GM18867 (cell line): ENCODE measurements at regions not wholly inside any gene's neighbourhood (a gene's known extent, or its start where the extent isn't known, plus 50 kb on each side); places are given as distances from the start of the nearest gene placed in this dataset.
A peak's percentile ranks its signal among the peaks of the same experiment; 100 is the strongest.
"Not testable (repeated sequence)": the region's sequence is repeated elsewhere in the genome, so short reads cannot be mapped to it uniquely, and the experiment has no call there.

Source experiments
- ATAC-seq: cut with Tn5 transposase; IDR thresholded peaks from one replicate; pipeline ENCODE4 v1.9.1; 2021; ENCODE audit warnings: mild to moderate bottlenecking, moderate library complexity; ENCODE audit not compliant: unreplicated experiment

DNA sequence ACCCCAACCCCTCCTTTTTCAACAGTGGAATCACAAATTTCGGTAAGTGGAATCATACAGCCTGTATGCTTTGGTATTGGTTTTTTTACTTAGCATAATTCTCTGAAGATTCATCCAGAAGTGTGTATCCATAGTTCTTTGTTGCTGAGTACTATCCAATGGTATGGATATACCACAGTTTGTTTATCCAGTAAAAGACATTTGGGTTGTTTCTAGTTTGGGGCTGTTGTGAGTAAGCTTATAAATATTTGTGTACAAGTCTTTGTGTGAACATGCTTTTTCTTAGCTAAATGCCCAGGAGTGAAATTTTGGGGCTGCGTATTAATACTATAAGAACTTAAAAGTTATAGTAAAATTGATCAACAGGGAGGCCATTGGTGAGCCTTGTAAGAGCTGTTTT, 57.5 kb upstream of the GC start:
- ATAC-seq: no peak

DNA sequence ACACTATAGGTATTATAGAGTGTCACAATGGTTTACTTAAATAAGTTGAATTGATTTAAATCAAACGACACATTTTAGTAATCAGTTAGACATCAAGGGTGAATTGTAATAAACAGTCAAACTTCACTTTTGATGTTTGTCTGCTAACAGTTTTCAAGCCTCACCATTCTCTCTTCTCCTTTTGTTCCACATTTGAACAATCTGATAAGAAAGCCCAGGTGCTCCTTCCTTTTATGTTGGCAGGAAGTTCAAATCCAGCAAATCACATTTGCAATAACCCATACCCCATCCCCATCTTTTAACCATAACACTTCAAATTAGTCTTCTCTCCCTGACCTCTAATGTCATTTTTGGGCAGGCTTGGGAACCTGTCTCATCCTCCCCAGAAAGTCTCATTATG, 63.4 kb upstream of the GC start:
- ATAC-seq: no peak

DNA sequence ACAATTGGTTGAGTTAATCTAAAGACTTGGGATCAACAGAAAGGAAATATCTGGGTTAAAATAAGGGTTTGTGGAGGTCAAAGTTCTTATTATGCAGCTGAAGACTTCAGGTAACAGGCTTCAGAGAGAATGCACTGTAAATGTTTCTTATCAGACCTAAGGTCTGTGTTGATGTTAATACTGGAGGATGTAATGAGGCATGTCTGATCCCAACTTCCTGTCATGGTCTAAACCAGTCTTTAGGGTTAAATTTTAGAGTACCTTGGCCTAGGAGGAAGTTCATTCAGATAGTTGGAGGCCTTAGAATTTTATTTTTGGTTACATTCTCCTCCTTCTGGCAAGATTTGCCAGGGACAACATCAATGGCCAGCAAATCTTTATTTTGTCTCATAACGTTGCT, 72.1 kb upstream of the GC start:
- no peak for ATAC-seq

DNA sequence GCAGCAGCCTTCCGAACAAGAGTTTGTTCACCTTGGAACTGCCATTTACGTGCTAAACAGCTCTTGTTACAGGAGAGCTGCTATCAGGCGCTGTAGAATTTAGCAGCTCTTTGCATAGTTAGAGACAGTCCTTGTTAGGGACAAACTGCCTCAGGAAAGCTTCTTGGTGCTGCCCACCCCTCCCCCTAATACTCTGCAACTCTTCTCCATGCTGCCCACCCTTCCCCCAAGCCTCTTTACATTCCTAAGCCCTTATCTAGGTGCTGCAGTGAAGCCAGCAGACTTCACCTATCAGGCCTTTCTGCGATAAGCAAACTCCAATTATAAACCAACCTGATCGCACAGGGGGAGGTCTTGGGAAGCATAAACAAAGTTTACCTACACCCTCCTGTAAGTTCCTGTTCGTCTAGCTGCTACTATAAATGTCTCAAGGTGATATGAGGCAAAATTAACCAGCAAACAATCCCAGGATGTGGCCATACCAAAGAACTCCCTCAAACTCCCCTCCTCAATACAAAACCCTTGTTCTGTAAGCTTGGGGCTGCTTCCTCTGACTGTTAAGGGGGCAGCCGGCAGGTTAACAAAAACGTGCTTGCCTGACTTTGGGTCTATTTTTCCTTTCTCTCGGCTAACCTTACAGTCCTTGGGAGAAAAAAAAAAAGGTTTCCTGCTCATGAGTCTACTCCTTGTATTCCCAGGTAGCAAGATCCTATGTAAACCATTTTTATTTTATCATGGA, 74.0 kb upstream of the GC start:
- no peak for ATAC-seq

DNA sequence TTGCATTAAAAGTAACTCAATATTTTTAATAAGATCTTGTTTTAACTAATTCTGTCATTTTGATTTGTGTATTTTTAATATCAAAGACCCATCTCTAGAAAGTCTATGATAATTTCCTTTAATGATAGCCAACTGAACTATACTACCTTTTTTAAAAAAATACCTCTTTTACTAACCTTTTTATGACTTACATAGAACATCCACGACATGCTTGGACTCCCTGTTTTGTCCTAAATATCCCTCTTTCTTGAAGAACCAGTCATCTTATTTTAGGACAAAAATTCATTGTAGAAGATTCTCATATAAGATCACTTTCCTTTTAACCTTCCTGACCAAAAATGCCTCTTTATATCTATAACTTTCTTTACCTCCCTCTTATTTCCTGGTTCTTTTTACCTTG, 76.8 kb upstream of the GC start:
- no peak for ATAC-seq

DNA sequence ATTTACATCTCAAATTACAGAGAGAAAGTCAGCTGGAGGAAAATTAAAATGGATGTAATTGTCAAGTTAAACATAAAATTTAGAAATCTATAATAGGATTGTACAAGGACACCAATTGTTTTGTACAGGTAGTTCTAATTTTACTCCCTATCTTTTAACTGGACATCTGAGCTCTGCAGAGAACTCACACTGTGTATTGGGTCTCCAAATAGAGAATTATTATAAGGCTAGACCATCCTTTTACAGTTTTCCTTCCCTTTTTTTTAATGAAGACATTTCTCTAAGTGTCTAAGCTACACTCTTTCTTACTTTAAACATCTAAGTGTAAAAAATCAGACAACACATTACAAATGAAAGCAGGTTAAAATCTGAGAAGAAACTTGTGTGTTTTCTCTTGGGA, 78.4 kb upstream of the GC start:
- ATAC-seq: no peak

DNA sequence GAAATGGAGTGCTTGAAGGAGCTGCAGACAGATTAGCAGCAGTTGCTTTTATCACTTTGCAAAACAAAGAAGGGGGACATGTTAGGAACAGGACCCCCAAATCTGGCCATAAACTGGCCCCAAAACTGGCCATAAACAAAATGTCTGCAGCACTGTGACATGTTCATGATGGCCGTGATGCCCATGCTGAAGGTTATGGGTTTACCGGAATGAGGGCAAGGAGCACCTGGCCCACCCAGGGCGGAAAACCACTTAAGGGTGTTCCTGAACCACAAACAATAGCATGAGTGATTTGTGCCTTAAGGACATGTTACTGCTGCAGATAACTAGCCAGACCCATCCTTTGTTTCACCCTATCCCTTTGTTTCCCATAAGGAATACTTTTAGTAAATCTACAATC, 79.6 kb upstream of the GC start:
- ATAC-seq: no peak

DNA sequence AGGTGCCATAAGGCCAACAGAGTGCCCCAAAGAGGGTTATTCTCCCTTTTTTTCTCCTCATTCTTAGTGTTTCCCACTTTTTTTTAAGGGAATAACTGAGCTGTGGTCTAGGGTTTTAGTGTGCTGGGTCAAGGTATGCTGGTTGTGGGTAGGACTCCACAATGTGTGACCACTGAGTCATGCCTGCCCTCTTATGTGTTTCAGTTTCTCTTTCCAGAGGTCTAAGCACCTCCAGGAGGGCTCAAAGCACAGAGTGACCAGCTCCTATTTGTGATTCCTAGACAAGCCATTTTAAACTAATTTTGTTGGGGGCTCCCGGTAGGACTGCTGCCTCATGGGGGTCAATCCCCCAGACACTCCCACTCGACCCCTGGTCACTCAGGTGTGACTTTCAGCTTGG, 80.5 kb upstream of the GC start:
- ATAC-seq: no peak

DNA sequence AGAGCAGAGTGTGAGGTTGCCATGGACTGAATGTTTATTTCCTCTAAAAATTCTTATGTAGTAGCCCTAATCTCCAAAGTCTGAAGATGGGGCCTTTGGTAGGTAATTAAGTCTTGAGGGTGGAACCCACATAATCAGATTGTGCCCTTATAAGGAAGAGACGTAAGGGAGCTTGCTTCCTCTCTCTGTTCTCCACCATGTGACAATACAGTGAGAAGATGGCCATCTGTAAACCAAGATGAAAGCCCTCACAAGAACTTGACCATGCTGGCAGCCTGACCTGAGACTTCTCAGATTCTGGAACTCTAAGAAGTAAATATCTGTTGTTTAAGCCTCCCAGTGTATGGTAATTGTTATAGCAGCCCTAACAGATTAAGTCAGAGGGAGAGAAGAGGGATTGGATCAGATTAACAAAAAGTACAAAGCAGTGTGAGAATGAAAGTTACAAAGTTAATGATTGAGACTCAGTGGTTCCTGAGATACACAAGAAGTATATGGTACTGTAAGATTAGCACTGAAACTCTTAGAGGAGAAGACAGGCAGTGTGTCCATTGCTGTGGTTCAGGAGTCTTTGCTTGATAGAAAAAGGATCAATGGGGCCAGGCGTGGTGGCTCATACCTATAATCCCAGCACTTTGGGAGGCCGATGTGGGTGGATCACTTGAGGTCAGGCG, 82.5 kb upstream of the GC start:
- no peak for ATAC-seq

DNA sequence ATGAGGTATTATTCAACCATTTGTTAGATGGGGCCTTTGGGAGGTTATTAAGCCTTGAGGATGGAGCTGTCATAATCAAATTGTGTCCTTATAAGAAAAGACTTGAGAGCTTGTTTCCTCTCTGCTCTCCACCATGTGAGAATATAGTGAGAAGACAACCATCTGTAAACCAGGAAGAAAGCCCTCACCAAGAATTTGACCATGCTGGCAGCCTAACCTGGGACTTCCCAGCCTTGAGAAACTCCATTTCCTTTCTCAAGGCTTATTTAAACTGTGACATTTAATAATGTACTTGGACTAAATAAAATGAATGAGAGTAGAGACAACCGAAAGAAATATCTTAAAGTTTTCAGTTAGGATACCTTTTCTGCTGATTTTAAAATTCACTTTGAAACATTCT, 83.7 kb upstream of the GC start:
- ATAC-seq: no peak

DNA sequence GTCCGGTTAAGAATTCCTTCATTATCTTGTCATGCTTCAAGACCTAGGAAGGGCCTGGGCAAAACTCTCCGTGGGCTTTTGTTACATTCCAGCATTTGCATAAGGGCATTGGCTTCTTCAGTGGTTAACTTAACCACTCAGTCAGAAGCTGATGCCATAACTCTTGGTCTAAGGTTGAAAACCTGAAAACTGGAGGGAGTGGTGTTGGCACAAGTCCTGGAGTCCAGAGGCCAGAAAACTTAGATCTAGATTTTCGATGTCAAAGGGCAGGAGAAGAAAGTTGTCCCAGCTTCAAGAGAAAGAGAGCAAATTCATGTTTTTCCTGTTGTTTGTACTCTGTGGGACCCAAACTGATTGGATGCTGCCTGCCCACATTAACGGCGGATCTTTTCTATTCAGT, 86.6 kb upstream of the GC start:
- no peak for ATAC-seq

DNA sequence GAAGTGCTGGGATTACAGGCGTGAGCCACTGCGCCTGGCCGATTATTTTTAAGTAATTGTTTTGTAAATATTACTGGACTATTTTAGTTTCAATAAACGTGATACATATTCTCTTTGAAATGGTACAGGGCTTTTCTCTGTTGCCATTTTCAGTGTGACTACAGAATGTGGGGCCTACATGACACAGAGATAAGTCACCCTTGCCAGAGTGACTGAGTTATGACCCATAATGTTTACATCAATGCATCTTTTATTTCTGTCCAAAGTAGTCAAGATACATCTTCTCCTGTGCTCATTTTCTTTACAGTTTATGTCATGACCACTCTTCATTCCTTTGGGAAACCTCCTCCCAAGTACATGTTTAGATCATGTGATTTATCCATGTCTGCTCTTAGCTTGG, 88.3 kb upstream of the GC start:
- no peak for ATAC-seq

DNA sequence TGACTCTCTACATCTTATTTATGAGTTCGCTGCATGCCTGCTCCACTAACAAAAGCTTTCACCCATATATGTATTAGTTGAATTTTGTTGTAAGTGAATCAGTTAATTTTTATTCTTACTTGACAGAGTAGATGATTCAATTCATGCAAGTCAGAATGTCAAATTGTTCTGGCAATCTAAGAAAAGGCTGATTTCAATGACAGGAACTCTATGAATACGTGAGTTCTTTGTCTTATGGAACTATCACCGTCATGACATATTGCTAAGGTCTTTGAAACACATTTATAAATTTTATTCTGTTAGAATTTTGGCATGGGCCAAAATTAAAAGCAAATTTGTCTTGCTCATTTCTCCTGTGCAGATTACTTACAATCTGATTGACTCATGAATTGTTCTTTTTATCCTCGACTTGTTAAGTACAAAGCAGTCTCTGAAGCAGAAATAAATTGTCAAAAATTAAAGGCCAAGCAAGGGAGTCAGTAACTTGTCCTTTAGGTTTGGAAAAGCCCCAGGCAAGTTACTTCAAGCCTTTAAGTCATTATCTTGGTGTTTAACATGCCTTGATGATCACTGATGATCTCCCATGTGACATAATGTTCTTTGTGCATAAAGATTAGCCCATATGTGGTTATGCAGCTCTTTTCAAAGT, 89.0 kb upstream of the GC start:
- no peak for ATAC-seq

DNA sequence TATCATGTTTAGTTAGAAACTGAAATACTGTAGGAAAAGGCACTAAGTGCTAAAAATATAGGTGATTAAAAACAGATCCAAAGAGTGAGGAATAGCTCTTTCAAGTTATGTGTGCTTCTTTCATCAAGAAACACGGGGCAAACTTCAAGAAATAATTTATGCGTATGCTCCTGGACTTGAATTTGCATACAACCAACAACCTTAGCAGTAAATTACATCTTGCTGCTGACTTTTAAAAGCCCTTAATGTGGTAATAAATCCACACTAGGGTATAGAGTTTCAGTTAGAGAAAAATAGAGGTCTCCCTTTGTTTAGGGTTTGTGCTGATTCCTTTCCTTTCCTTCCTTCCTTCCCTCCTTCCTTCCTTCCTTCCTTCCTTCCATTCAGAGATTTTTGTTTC, 94.5 kb upstream of the GC start:
- ATAC-seq: no peak

DNA sequence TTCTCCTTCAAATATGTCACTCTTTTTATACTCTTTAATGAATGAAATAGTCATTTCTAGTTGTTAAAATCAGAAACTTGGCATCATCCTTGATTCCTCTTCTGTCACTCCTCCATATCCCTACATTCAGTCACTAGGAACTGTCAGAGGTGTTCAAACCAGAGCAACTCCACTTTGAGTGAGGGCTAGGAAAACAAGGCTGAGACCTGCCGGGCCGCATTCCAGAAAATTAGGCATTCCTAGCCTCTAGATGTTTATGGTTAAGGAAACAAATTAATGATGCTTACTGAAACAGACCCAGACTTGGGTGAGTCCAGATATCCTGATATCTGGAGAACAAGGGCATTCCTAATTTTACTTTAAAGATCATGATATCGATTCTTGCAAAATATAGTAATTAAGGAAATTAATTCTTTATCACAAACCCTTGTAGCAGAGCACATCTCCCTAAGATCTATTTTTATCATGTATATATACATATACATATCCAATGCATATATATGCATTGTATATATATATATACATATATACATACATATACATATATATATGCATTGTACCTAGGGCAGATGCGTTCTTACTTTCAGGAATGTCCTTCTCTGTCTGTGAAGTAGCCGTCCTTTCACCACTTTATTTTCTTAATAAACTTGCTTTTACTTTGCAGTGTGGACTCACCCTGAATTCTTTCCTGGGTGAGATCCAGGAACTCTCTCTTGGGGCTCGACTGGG, 98.4 kb upstream of the GC start:
- ATAC-seq: no peak

DNA sequence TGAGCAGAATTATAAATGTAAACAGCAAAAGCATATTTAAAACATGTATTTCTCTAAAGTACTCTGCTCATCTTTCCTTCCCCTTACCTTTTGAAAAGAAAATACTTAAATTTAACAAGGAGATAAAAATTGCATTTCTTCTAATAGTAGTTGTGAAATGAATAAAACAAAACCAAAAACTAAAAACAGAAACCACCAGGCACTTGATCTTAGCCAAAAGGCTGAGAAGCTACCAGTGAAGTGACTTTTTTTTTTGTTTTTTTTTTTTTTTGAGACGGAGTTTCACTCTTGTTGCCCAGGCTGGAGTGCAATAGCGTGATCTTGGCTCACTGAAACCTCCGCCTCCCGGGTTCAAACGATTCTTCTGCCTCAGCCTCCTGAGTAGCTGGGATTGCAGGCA, 116.5 kb upstream of the GC start:
- peak; percentile 67 for ATAC-seq

DNA sequence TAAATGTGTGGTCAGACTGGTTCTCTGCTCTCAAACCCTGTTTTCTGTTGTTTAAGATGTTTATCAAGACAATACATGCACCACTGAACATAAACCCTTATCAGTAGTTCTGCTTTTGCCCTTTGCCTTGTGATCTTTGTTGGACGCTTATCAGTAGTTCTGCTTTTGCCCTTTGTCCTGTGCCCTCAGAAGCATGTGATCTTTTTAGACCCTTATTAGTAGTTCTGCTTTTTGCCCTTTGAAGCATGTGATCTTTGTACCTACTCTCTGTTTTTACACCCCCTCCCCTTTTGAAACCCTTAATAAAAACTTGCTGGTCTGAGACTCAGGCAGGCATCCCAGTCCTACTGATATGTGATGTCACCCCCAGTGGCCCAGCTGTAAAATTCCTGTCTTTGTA, 121.7 kb upstream of the GC start:
- not testable (repeated sequence) for ATAC-seq

DNA sequence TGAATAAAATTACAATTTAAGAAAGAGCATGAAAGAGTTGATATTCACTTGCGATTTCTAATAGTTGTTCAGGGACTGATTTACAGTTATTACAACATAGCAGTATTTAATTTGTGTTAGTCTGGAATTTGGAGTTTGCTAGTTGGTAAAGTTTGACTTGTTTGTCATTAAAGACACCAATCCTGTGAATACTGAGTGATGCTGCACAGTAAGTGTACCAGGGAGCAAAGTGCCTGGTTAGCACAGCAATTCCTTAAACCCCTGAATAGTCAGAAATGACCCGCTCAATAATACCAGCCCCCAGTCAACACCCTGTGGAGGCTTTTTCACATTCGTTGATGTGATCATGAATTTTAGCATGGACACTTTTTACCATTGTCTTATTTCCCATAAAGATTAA, 122.2 kb upstream of the GC start:
- no peak for ATAC-seq

DNA sequence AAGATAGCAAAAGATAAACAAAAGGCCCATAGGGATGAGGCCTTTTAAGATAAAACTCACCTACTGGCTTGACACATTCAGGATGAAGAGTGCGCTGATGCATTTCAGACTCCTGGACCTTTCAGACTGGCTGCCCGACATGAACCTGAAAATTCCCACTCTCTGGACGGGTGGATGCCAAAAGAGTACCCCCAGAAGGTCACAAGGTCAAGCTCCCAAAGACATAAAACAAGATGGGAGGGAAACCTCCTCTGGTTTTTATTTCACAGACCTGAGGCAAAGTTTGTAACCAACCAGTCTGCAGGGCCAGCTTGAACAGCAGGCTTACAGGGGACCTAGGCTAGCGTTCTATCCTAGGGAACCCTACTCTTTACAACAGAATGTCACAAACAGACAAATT, 123.2 kb upstream of the GC start:
- ATAC-seq: no peak

DNA sequence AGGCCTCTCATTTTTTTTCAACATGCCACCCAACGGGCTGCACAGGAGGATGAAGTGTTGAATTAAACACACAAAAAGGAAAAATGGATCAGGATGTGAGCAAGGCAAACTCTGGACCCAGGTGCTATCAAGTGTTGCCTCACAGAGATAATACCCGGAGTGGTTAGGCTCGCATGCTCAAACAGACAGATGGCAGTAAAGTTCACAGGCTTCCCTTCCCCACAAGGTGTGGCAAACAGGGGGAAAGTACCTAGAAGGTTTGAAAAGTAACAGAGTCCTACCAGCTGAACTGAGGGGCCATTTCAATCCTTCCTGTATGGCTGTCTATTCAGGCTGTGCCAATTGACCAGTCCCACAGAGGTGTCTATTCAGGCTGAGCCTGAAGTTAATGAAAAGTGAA, 123.9 kb upstream of the GC start:
- peak; percentile 90 for ATAC-seq

DNA sequence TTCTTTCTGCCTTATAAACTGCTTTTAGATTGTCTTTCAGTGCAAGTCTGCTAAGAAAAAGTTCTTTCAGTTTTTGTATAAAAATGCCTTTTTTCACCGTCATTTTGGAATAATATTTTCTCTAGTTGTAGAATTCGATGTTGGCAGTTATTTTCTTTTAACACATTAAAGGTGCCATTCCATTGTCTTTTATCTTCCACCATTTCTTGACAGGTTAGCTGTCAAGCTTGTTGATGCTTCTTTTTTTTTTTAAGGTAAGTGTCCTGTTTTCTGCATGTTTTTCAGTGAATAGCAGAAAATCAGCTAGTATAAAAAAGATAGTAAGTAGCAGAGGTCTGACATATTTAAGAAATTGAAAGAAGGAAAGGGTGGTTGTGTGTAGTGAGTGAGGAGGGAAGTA, 118.5 kb upstream of the NPFFR2 start:
- no peak for ATAC-seq

DNA sequence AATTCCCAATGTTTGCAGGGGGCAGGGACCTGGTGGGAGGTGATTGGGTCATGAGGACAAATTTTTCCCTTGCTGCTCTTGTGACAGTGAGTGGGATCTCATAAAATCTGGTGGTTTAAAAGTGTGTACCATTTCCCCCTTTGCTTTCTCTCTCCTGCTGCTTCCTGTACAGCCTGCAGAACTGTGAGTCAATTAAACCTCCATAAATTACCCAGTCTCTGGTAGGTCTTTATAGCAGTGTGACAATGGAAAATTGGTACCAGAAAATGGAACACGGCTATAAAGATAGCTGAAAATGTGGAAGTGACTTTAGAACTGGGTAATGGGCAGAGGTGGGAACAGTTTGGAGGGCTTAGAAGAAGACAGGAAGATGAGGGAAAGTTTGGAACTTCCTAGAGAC, 108.7 kb upstream of the NPFFR2 start:
- no peak for ATAC-seq
